ENCODE measurements at regions not wholly inside any gene's neighbourhood (a gene's known extent, or its start where the extent isn't known, plus 50 kb on each side); places are given as distances from the start of the nearest gene placed in this dataset.

GRCh38 chr5:117942861-117943519, 1045.4 kb downstream of the DTWD2 start:
- H3K27me3 ChIP-seq (replicated peaks in 1 of 2; ENCODE audit: control insufficient read depth in 2 of 2, insufficient read depth in 2 of 2, low read length in 1 of 2) = no peaks in the 10 kb centered on the region
- DNase-seq (ENCODE audit: low read depth, low spot score) (no peak), ATAC-seq (no peak), FAIRE-seq (no peak)
- H3K36me3 ChIP-seq (ENCODE audit: control insufficient read depth in 2 of 2, insufficient read depth in 2 of 2, low read length in 1 of 2) = no peaks in the 10 kb centered on the region
- no peaks in the 10 kb centered on the region for H4K20me1 ChIP-seq (ENCODE audit: control insufficient read depth, insufficient read depth)
- ChIA-PET SMC1A (ENCODE audit: uncharacterized antibody, unreplicated experiment) (interaction anchor here (0.8 kb wide), 1 partner anchor 9 kb away, joined by 3 read pairs; no protein-coding TSS in a partner anchor), RAD21 (ENCODE audit: unreplicated experiment) (interaction anchor here (0.6 kb wide), 1 partner anchor 1805 kb away, joined by 3 read pairs; no protein-coding TSS in a partner anchor), CTCF (no interaction called here), POLR2A (no interaction called here)
- no peaks in the 10 kb centered on the region for H3K9me3 ChIP-seq (replicated peaks; ENCODE audit: control insufficient read depth, insufficient read depth, low read length)
- no peaks in the 10 kb centered on the region for H3K4me1 ChIP-seq (ENCODE audit: control insufficient read depth, insufficient read depth, low read length)
- H3K4me3 ChIP-seq = no peak overlapping the region
- no peak overlapping the region for H3K9ac ChIP-seq (ENCODE audit: control insufficient read depth, insufficient read depth, low read length)
- no peak overlapping the region for H3K4me2 ChIP-seq (ENCODE audit: control insufficient read depth, insufficient read depth)
- TF ChIP-seq STAT1 (conservative IDR thresholded peaks at IDR 0.05) (no peak), SMC3 (IDR thresholded peaks at IDR 0.05; ENCODE audit: borderline replicate concordance, low read length) (no peak), POLR2AphosphoS2 (IDR thresholded peaks at IDR 0.05; ENCODE audit: low read depth, low read length) (no peak), SMAD1 (IDR thresholded peaks at IDR 0.05; ENCODE audit: low read depth, partially characterized antibody) (no peak), EED (IDR thresholded peaks at IDR 0.05; ENCODE audit: low read depth) (no peak), SPI1 (IDR thresholded peaks at IDR 0.05; ENCODE audit: borderline replicate concordance, insufficient read depth, low read depth, low read length) (0 out of 2 replicates have a peak, but pooled peaks have one; percentile 7)
- in situ Hi-C loops (cut with MboI) = no loop called here
- no peaks in the 10 kb centered on the region for H3K79me2 ChIP-seq (ENCODE audit: control insufficient read depth, insufficient read depth, low read length)
- WGBS (ENCODE audit: insufficient coverage, insufficient replicate concordance, low lambda C conversion rate, missing lambda C conversion rate) = 31% methylated on average over 6 of the region's 6 CpGs
- H3K27ac ChIP-seq (ENCODE audit: control insufficient read depth, insufficient read depth) = no peak overlapping the region
- H2AFZ ChIP-seq (ENCODE audit: control insufficient read depth, low read depth, low read length) = no peak overlapping the region
- BruUV-seq (replicated peaks) = no TSS peak
- intact Hi-C loops (cut with micrococcal nuclease; ENCODE audit: unreplicated experiment) = no loop called here

GRCh38 chr5:117893211-117893610, 1095.1 kb downstream of the DTWD2 start:
- Histone ChIP-seq H3K4me3 (no peak overlapping the region), H3K27me3 (replicated peaks in 1 of 2; ENCODE audit: control insufficient read depth in 2 of 2, insufficient read depth in 2 of 2, low read length in 1 of 2) (no peaks in the 10 kb centered on the region), H3K79me2 (ENCODE audit: control insufficient read depth, insufficient read depth, low read length) (no peaks in the 10 kb centered on the region), H3K4me2 (ENCODE audit: control insufficient read depth, insufficient read depth) (no peak overlapping the region), H2AFZ (ENCODE audit: control insufficient read depth, low read depth, low read length) (no peak overlapping the region), H3K9me3 (replicated peaks; ENCODE audit: control insufficient read depth, insufficient read depth, low read length) (no peaks in the 10 kb centered on the region), H3K36me3 (ENCODE audit: control insufficient read depth in 2 of 2, insufficient read depth in 2 of 2, low read length in 1 of 2) (no peaks in the 10 kb centered on the region), H4K20me1 (ENCODE audit: control insufficient read depth, insufficient read depth) (no peaks in the 10 kb centered on the region), H3K27ac (ENCODE audit: control insufficient read depth, insufficient read depth) (no peak overlapping the region), H3K4me1 (ENCODE audit: control insufficient read depth, insufficient read depth, low read length) (no peaks in the 10 kb centered on the region), H3K9ac (ENCODE audit: control insufficient read depth, insufficient read depth, low read length) (no peak overlapping the region)
- ATAC-seq = no peak
- no peak for DNase-seq (ENCODE audit: low read depth, low spot score)
- FAIRE-seq = no peak
- BruUV-seq (replicated peaks) = no TSS peak
- in situ Hi-C loops (cut with MboI) = no loop called here
- CTCF ChIA-PET = no interaction called here
- POLR2A ChIA-PET = no interaction called here
- intact Hi-C loops (cut with micrococcal nuclease; ENCODE audit: unreplicated experiment) = no loop called here
- SMC1A ChIA-PET (ENCODE audit: uncharacterized antibody, unreplicated experiment) = interaction anchor here (1.2 to 1.6 kb wide), 3 partner anchors 9 to 56 kb away, joined by 3 to 6 read pairs (median 3); no protein-coding TSS in a partner anchor
- RAD21 ChIA-PET (ENCODE audit: unreplicated experiment) = no interaction called here
- WGBS (ENCODE audit: insufficient coverage, insufficient replicate concordance, low lambda C conversion rate, missing lambda C conversion rate) = 68% methylated on average over 5 of the region's 5 CpGs
- TF ChIP-seq YY1 (IDR thresholded peaks at IDR 0.05; ENCODE audit: low read depth, low read length) = no peak
- no peak for TF ChIP-seq CBX3 (IDR thresholded peaks at IDR 0.05; ENCODE audit: borderline replicate concordance, low read depth)
- no peak for TF ChIP-seq ATF2 (IDR thresholded peaks at IDR 0.05; ENCODE audit: low read length)
- no peak for TF ChIP-seq FOXK2 (IDR thresholded peaks at IDR 0.05)
- no peak for TF ChIP-seq GATAD2B (conservative IDR thresholded peaks at IDR 0.05; ENCODE audit: low read depth)
- TF ChIP-seq NFIC (IDR thresholded peaks at IDR 0.05; ENCODE audit: low read depth, low read length) = no peak
- no peak for TF ChIP-seq SREBF1 (IDR thresholded peaks at IDR 0.05; ENCODE audit: low read length)
- no peak for TF ChIP-seq HCFC1 (IDR thresholded peaks at IDR 0.05; ENCODE audit: low read length)
- TF ChIP-seq ZBTB33 (IDR thresholded peaks at IDR 0.05) = no peak
- no peak for TF ChIP-seq HDAC6 (IDR thresholded peaks at IDR 0.05; ENCODE audit: unreplicated experiment)

Measured in GM12878 (cell line).